ENCODE measurements at regions not wholly inside any gene's neighbourhood (a gene's known extent, or its start where the extent isn't known, plus 50 kb on each side); places are given as distances from the start of the nearest gene placed in this dataset.

- TF ChIP-seq POLR2A (IDR thresholded peaks at IDR 0.05) (no peak), CTCF (IDR thresholded peaks at IDR 0.05) (no peak)
Observed at GRCh38 chr5:8848997-8849594, 696.8 kb downstream of the SEMA5A start.
